Immature natural killer cell (primary cell): ENCODE measurements at regions not wholly inside any gene's neighbourhood (a gene's known extent, or its start where the extent isn't known, plus 50 kb on each side); places are given as distances from the start of the nearest gene placed in this dataset.

Source experiments
- DNase-seq, 3 donors: peaks; one replicate each; pipeline ENCODE4 v3.0.0; 2022; ENCODE audit warnings: mixed read lengths in 1 of 3
- H3K27ac Mint-ChIP-seq, 6 donors: one replicate each; pipeline ENCODE4 v1.8.0; 2020; ENCODE audit warnings: mixed read lengths in 6 of 6, mild to moderate bottlenecking in 5 of 6, inconsistent platforms in 4 of 6, moderate library complexity in 3 of 6
- H3K27me3 Mint-ChIP-seq, 3 donors: one replicate each; pipeline ENCODE4 v1.8.0; 2020 to 2021; ENCODE audit warnings: low read depth in 3 of 3, mild to moderate bottlenecking in 3 of 3, mixed read lengths in 3 of 3, moderate library complexity in 3 of 3, inconsistent platforms in 1 of 3
- H3K36me3 Mint-ChIP-seq, 3 donors: one replicate each; pipeline ENCODE4 v1.8.0; 2020; ENCODE audit warnings: mixed read lengths in 3 of 3, inconsistent platforms in 2 of 3, mild to moderate bottlenecking in 2 of 3
- H3K4me1 Mint-ChIP-seq, 2 donors: one replicate each; pipeline ENCODE4 v1.8.0; 2020; ENCODE audit warnings: inconsistent platforms in 2 of 2, mild to moderate bottlenecking in 2 of 2, mixed read lengths in 2 of 2, moderate library complexity in 1 of 2
- H3K4me3 Mint-ChIP-seq, 5 donors: one replicate each; pipeline ENCODE4 v1.8.0; 2020; ENCODE audit warnings: mild to moderate bottlenecking in 5 of 5, mixed read lengths in 5 of 5, inconsistent platforms in 3 of 5, moderate library complexity in 3 of 5
- H3K9me3 Mint-ChIP-seq, 6 donors: one replicate each; pipeline ENCODE4 v1.8.0; 2020; ENCODE audit warnings: mild to moderate bottlenecking in 6 of 6, mixed read lengths in 6 of 6, inconsistent platforms in 4 of 6, moderate library complexity in 3 of 6

- Mint-ChIP-seq H3K9me3 (peaks cover 0 to 1% (median 0%) of the 10 kb centered on the region in 6 donors), H3K4me1 (no peaks in the 10 kb centered on the region), H3K36me3 (no peaks in the 10 kb centered on the region), H3K27me3 (peaks cover 0 to 5% (median under 1%) of the 10 kb centered on the region in 3 donors), H3K4me3 (no peak overlapping the region), H3K27ac (no peak overlapping the region)
- DNase-seq: no peak
Measured at GRCh38 chr10:128546651-128547165, 420.5 kb upstream of the MKI67 start.

GRCh38 chr10:128549101-128549608, 422.9 kb upstream of the MKI67 start:
- no peaks in the 10 kb centered on the region for H3K4me1 Mint-ChIP-seq
- H3K9me3 Mint-ChIP-seq: peaks cover 0 to 1% (median 0%) of the 10 kb centered on the region in 6 donors
- H3K36me3 Mint-ChIP-seq: no peaks in the 10 kb centered on the region
- H3K27me3 Mint-ChIP-seq: peaks cover 0 to 2% (median 2%) of the 10 kb centered on the region in 3 donors
- DNase-seq: no peak
- H3K4me3 Mint-ChIP-seq: no peak overlapping the region
- H3K27ac Mint-ChIP-seq: no peak overlapping the region

GRCh38 chr10:128550045-128550444, 423.8 kb upstream of the MKI67 start:
- H3K4me3 Mint-ChIP-seq: no peak overlapping the region
- no peak for DNase-seq
- no peaks in the 10 kb centered on the region for H3K4me1 Mint-ChIP-seq
- no peaks in the 10 kb centered on the region for H3K36me3 Mint-ChIP-seq
- no peak overlapping the region for H3K27ac Mint-ChIP-seq
- peaks cover 2 to 4% (median 3%) of the 10 kb centered on the region in 3 donors for H3K27me3 Mint-ChIP-seq
- peaks cover 0 to 3% (median 0%) of the 10 kb centered on the region in 6 donors for H3K9me3 Mint-ChIP-seq

DNA sequence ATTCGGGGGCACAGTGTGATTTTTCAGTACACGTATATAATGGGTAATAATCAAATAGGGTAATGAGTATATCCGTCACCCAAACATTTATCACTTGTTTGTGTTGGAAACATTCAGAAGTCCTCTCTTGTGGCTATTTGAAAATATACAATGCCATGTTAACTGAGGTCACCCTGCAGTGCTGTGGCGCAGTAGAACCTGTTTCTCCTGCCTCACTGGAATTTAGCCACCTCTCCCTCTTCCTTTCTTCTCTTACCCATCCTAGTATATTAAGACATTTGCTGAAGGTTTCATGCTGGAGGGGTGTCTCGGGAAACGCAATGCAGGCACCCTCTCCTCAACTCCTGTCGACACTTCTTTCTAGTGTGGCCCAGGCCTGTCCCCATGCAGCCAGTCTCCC, 425.3 kb upstream of the MKI67 start:
- Mint-ChIP-seq H3K9me3 (peaks cover 0 to 3% (median 0%) of the 10 kb centered on the region in 6 donors), H3K27me3 (peaks cover 2 to 6% (median 3%) of the 10 kb centered on the region in 3 donors), H3K36me3 (no peaks in the 10 kb centered on the region), H3K4me1 (no peaks in the 10 kb centered on the region), H3K27ac (no peak overlapping the region), H3K4me3 (no peak overlapping the region)
- no peak for DNase-seq

GRCh38 chr10:128553755-128554154, 427.5 kb upstream of the MKI67 start:
- peaks cover 0 to 3% (median 0%) of the 10 kb centered on the region in 6 donors for H3K9me3 Mint-ChIP-seq

DNA sequence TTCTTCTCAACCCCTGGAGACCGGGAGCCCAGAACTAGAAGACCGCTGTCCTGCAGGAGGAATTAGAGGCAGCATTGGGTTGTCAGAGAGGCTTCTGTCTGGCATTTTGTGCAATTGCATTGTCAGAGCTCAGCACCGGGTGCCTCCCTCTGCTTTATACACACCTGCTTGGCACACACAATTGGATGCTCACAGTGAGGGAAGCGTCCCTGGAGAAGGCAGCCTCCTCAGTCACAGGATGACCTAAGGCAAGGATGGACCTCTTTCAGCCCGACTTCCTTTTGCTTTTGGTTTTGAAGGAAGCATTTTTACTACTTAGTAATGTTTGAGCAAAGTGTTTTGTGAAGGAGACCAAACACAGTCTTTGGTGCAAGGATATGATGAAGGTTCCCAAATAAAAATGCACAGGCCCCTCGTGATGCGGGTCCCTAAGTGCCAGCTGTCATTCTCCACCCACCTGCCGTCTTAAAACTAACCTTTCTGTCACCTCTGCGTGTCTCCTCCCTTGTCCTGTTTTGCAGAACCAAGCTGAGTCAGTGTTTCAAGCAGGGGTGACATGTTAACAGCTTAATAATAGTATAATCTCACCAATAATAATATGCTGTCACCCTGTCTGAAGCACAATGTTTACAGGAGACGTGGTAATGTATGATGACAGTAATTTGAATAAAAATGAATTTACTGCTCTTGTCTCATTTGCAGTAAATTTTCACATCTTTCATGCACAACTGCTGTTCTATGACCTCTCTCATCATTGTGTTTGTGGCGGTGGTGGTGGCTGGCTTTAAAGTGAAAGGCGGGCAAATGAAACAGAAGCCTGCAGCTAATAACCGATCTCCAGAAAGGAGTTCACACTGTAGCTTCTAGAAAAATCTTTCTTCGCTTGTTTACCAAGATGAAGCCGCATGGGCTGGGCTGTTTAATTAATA, 430.2 kb upstream of the MKI67 start:
- H3K4me3 Mint-ChIP-seq: no peak overlapping the region
- H3K27ac Mint-ChIP-seq: no peak overlapping the region
- peaks cover 3 to 16% (median 6%) of the 10 kb centered on the region in 3 donors for H3K27me3 Mint-ChIP-seq
- peaks cover 0 to 3% (median 0%) of the 10 kb centered on the region in 6 donors for H3K9me3 Mint-ChIP-seq
- H3K36me3 Mint-ChIP-seq: no peaks in the 10 kb centered on the region
- DNase-seq: no peak
- no peaks in the 10 kb centered on the region for H3K4me1 Mint-ChIP-seq

More at GRCh38 chr10:128553755-128554154, 427.5 kb upstream of the MKI67 start:
- H3K36me3 Mint-ChIP-seq: no peaks in the 10 kb centered on the region
- H3K4me3 Mint-ChIP-seq: no peak overlapping the region
- H3K27ac Mint-ChIP-seq: no peak overlapping the region
- no peak for DNase-seq
- H3K27me3 Mint-ChIP-seq: peaks cover 3 to 9% (median 4%) of the 10 kb centered on the region in 3 donors
- H3K4me1 Mint-ChIP-seq: no peaks in the 10 kb centered on the region

DNA sequence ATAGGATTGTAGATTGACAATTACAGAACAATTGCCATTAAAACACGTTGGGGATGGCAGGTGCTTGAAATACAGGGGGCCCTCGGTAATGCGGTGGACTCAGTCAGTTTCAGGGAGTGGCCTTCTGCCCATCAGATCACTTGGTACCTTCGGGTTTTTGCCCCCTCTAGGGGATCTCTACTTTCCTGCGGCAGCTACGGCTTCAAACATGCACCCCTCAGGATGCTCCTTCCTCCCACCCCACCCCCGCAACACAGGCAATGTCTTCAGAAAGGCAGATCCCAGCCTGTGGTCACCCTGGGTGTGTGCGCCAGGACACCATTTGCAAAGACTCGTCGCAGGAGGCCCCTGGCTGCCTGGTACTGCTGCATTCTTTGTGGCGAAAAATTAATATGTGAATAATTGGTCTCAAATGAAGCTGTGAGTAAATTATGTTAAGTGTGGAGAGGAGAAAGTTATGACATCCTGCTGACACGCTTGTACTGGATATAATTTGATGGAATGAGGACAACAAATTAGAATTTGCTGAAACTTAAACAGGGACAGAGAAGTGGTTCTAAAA, 431.0 kb upstream of the MKI67 start:
- Mint-ChIP-seq H3K27ac (no peak overlapping the region), H3K27me3 (peaks cover 3 to 16% (median 6%) of the 10 kb centered on the region in 3 donors), H3K4me3 (no peak overlapping the region), H3K36me3 (no peaks in the 10 kb centered on the region), H3K4me1 (no peaks in the 10 kb centered on the region), H3K9me3 (peaks cover 0 to 1% (median 0%) of the 10 kb centered on the region in 6 donors)
- DNase-seq: no peak

DNA sequence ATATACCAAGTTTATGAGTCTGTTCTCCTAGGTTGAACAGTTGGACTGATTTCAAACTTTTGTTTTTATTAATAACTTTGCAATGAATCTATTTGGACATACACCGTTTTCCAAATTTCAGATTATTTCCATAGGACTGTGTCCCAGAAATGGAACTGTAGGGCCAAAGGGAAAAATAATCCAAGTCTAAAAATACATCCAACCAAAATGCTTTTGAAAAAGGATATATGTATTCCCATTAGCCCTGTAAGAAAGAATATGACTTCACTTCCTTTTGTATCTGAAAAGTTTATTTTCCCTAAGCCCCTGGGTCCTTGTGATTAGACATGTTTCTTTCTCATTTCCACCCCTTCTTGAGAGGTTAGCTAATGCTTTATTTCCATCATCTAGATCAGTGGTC, 434.2 kb upstream of the MKI67 start:
- peaks cover 1 to 15% (median 4%) of the 10 kb centered on the region in 3 donors for H3K27me3 Mint-ChIP-seq
- no peaks in the 10 kb centered on the region for H3K36me3 Mint-ChIP-seq
- no peak overlapping the region for H3K4me3 Mint-ChIP-seq
- DNase-seq: no peak
- H3K9me3 Mint-ChIP-seq: no peaks in the 10 kb centered on the region
- no peak overlapping the region for H3K27ac Mint-ChIP-seq
- no peaks in the 10 kb centered on the region for H3K4me1 Mint-ChIP-seq

GRCh38 chr10:128560993-128561392, 434.8 kb upstream of the MKI67 start:
- H3K36me3 Mint-ChIP-seq: no peaks in the 10 kb centered on the region
- no peak for DNase-seq
- no peaks in the 10 kb centered on the region for H3K9me3 Mint-ChIP-seq
- H3K27me3 Mint-ChIP-seq: peaks cover 1 to 15% (median 4%) of the 10 kb centered on the region in 3 donors
- H3K4me1 Mint-ChIP-seq: no peaks in the 10 kb centered on the region
- H3K27ac Mint-ChIP-seq: no peak overlapping the region
- no peak overlapping the region for H3K4me3 Mint-ChIP-seq

GRCh38 chr10:128563387-128563786, 437.2 kb upstream of the MKI67 start:
- Mint-ChIP-seq H3K27ac (no peak overlapping the region), H3K27me3 (peaks cover 0 to 10% (median 4%) of the 10 kb centered on the region in 3 donors), H3K36me3 (no peaks in the 10 kb centered on the region), H3K9me3 (no peaks in the 10 kb centered on the region), H3K4me3 (no peak overlapping the region), H3K4me1 (no peaks in the 10 kb centered on the region)
- DNase-seq: no peak

DNA sequence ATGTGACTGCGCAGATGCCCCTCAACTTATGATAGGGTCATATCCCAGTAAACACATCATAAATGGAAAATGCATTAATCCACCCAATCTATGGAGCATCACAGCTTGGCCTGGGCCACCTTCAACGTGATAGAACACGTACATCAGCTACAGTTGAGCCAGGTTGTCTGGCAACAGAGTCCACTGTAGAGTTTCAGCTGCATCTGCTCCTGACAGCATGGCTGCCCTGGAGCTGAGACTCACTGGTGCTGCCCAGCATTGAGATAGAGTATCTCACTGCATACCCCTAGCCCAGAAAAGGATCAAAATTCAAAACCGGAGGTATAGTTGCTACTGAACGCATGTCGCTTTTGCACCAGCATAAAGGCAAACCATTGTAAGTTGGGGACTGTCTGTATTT, 437.7 kb upstream of the MKI67 start:
- no peak overlapping the region for H3K4me3 Mint-ChIP-seq
- H3K36me3 Mint-ChIP-seq: no peaks in the 10 kb centered on the region
- no peaks in the 10 kb centered on the region for H3K9me3 Mint-ChIP-seq
- H3K27me3 Mint-ChIP-seq: peaks cover 0 to 10% (median 4%) of the 10 kb centered on the region in 3 donors
- H3K27ac Mint-ChIP-seq: no peak overlapping the region
- no peaks in the 10 kb centered on the region for H3K4me1 Mint-ChIP-seq
- no peak for DNase-seq

GRCh38 chr10:128566361-128566968, 440.2 kb upstream of the MKI67 start:
- Mint-ChIP-seq H3K4me3 (no peak overlapping the region), H3K4me1 (no peaks in the 10 kb centered on the region), H3K27me3 (peaks cover 0 to 5% (median 3%) of the 10 kb centered on the region in 3 donors), H3K36me3 (no peaks in the 10 kb centered on the region), H3K9me3 (no peaks in the 10 kb centered on the region), H3K27ac (no peak overlapping the region)
- DNase-seq: no peak

- Mint-ChIP-seq H3K4me1 (no peaks in the 10 kb centered on the region), H3K9me3 (no peaks in the 10 kb centered on the region), H3K36me3 (no peaks in the 10 kb centered on the region), H3K27ac (no peak overlapping the region), H3K4me3 (no peak overlapping the region), H3K27me3 (peaks cover 2 to 7% (median 6%) of the 10 kb centered on the region in 3 donors)
- DNase-seq: no peak
Measured at GRCh38 chr10:128567551-128567950, 441.3 kb upstream of the MKI67 start.

DNA sequence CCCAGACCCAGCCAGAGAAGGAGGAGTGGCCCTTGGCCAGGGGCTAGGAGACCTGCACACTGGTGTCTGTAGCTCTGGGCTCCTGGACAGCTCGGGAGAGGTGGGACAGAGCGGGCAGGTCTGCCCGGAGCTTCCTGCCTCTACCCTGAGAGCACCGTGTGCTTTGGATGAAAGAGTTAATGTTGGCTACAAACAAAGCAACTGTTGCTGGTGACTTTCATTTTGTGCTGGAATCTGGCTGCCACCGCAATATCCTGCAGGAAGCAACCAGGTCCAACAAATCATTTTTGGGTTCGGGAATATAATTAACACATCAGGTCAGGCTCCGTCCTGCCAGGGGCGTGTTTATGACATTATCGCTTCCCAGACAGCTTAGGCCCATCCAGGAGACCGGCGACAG, 441.8 kb upstream of the MKI67 start:
- Mint-ChIP-seq H3K4me3 (no peak overlapping the region), H3K36me3 (no peaks in the 10 kb centered on the region), H3K27ac (no peak overlapping the region), H3K9me3 (no peaks in the 10 kb centered on the region), H3K27me3 (peaks cover 2 to 7% (median 4%) of the 10 kb centered on the region in 3 donors), H3K4me1 (no peaks in the 10 kb centered on the region)
- DNase-seq: no peak
